SH-SY5Y (cell line): ENCODE measurements at regions not wholly inside any gene's neighbourhood (a gene's known extent, or its start where the extent isn't known, plus 50 kb on each side); places are given as distances from the start of the nearest gene placed in this dataset.

Experiments
- GATA2 ChIP-seq: IDR thresholded peaks from 2 replicates; pipeline ENCODE4 v1.6.1; 2011; ENCODE audit warnings: mild to moderate bottlenecking, low read depth, low read length
- GATA3 ChIP-seq: IDR thresholded peaks from 2 replicates; pipeline ENCODE4 v1.6.1; 2011; ENCODE audit warnings: low read depth, mild to moderate bottlenecking, low read length, moderate library complexity

DNA sequence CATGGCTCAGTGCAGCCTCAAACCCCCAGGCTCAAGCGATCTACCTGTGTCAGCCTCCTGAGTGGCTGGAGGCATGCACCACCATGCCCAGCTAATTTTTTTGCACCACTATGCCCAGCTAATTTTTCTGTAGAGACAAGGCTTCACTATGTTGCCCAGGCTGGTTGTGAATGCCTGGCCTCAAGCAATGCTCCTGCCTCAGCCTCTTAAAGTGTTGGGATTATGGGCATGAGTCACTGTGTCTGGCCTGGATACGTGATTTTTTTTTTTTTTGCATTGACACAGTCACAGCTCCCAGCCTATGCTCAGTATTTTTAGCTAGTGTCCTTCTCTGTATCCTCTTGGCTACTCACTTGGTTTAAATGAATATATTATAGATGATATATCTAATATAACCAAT lies 377.0 kb upstream of the TNRC6C start:
- no peak for TF ChIP-seq GATA2
- no peak for TF ChIP-seq GATA3
